Astrocyte of the spinal cord (primary cell): ENCODE measurements at regions not wholly inside any gene's neighbourhood (a gene's known extent, or its start where the extent isn't known, plus 50 kb on each side); places are given as distances from the start of the nearest gene placed in this dataset.
"Not testable (repeated sequence)": the region's sequence is repeated elsewhere in the genome, so short reads cannot be mapped to it uniquely, and the experiment has no call there.

Experiments
- DNase-seq: peaks from one replicate; pipeline ENCODE4 v3.0.0; 2011; ENCODE audit warnings: low read depth, low spot score
- H3K4me3 ChIP-seq: 2 replicates; pipeline ENCODE4 v1.5.1; 2011; ENCODE audit warnings: low read depth, mild to moderate bottlenecking, low read length, moderate library complexity
- in situ Hi-C: cut with HindIII; loops from 2 replicates; pipeline ENCODE4 v1.10.0; 2017; ENCODE audit warnings: low sequenced_read_pairs
- TF ChIP-seq, protein P1 (sequence below): IDR thresholded peaks from 2 replicates; pipeline ENCODE4 v1.5.1; 2012; ENCODE audit warnings: low read depth, mild to moderate bottlenecking, low read length, inconsistent platforms

DNA sequence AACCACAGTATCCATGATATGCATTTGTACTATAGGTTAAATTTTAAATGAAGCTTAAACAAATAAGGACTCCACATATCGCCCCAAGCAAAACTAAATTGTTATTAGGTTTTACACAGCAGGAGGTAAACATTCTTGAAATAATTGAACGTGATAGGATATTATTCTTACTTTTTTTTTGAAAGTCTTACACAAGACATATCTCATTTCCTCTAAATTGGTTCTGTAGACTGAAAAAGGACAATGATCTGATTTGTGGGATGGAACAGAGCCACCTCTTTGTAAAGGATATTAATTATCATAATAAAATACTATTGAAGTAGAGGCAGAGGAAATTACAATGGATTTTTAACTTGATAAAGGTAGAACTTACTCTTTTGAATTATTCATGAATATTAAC, 155.1 kb upstream of the SEMA3D start:
- TF ChIP-seq, protein P1, sequence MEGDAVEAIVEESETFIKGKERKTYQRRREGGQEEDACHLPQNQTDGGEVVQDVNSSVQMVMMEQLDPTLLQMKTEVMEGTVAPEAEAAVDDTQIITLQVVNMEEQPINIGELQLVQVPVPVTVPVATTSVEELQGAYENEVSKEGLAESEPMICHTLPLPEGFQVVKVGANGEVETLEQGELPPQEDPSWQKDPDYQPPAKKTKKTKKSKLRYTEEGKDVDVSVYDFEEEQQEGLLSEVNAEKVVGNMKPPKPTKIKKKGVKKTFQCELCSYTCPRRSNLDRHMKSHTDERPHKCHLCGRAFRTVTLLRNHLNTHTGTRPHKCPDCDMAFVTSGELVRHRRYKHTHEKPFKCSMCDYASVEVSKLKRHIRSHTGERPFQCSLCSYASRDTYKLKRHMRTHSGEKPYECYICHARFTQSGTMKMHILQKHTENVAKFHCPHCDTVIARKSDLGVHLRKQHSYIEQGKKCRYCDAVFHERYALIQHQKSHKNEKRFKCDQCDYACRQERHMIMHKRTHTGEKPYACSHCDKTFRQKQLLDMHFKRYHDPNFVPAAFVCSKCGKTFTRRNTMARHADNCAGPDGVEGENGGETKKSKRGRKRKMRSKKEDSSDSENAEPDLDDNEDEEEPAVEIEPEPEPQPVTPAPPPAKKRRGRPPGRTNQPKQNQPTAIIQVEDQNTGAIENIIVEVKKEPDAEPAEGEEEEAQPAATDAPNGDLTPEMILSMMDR: no peak
- H3K4me3 ChIP-seq: no peak overlapping the region
- DNase-seq: no peak
- in situ Hi-C loops: no loop called here

DNA sequence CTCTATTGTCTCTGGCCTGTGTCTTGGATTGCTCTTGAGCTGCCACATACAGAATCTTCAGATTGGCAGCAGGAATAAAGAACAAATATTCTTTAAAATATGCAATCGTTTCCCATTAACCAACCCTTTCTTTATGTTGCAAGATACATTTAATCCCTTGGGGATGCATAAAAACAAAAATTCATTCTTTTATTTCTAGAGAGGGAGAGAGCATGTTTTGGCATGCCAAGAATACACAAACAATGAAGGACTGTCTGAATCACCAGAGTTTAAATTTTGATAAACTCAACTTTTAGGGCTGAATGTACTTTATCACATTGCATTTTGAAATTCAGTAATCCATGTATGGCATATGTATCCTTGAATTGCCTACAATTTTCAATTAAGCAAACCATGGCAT, 154.3 kb upstream of the SEMA3D start:
- TF ChIP-seq, protein P1: no peak
- in situ Hi-C loops: no loop called here
- H3K4me3 ChIP-seq: no peak overlapping the region
- DNase-seq: no peak

- in situ Hi-C loops: no loop called here
- TF ChIP-seq, protein P1: no peak
- H3K4me3 ChIP-seq: no peak overlapping the region
- DNase-seq: no peak
These were observed 149.2 kb upstream of the SEMA3D start for GRCh38 chr7:85336086-85336485.

- in situ Hi-C loops, DNase-seq, H3K4me3 ChIP-seq: not testable (repeated sequence)
These were observed 148.3 kb upstream of the SEMA3D start for GRCh38 chr7:85335113-85335512.

GRCh38 chr7:85328456-85328998, 141.7 kb upstream of the SEMA3D start:
- no peak overlapping the region for H3K4me3 ChIP-seq
- in situ Hi-C loops: no loop called here
- TF ChIP-seq, protein P1: no peak
- no peak for DNase-seq

DNA sequence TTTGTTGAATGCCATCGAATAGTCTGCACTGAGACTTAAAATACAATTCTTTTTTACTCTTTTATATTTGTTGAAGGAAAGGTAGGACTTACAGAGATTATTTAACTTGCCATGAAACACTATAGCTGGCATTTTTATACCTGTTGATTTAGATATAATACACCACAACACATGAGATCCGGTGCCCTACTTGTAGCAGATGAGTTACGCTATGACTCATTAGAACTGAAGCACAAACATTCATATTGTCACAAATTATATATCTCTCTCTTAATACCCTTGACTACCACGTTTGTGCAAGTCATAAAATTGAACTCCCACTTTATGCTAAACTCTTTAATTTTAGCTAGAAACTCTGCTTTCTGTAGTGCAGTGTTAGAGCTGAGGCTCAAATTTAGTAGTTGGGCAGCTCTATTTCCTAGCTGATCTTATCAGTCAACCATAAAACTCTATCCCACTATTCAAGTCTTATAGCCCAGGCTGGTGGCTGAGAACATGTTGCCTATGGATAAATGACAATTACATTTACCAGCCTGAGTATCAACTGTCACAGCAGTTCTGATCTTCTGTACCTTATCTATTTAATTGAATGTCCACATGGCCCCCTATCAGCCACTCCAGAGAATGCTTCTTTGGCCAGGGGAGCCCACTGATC, 137.4 kb upstream of the SEMA3D start:
- H3K4me3 ChIP-seq: no peak overlapping the region

GRCh38 chr7:85322252-85322651, 135.4 kb upstream of the SEMA3D start:
- in situ Hi-C loops: no loop called here
- TF ChIP-seq, protein P1: no peak
- DNase-seq: no peak
- H3K4me3 ChIP-seq: no peak overlapping the region

More for the DNA sequence above, 137.4 kb upstream of the SEMA3D start:
- in situ Hi-C loops: no loop called here
- no peak for DNase-seq
- TF ChIP-seq, protein P1: no peak
